Breast epithelium (tissue), 4 donors: ENCODE measurements at regions not wholly inside any gene's neighbourhood (a gene's known extent, or its start where the extent isn't known, plus 50 kb on each side); places are given as distances from the start of the nearest gene placed in this dataset.

Experiments
- DNase-seq, 2 donors: peaks; one replicate each; pipeline ENCODE4 v3.0.0-alpha.2; 2019; ENCODE audit warnings: low spot score in 2 of 2
- H3K27ac ChIP-seq, 2 donors: fragments of 200-600 bp; sonication (generic) in 1 of 2; one replicate each; pipeline ENCODE4 v1.5.1; 2016 to 2019; ENCODE audit warnings: mild to moderate bottlenecking in 1 of 2
- H3K27me3 ChIP-seq, 2 donors: fragments of 200-600 bp; sonication (generic) in 1 of 2; one replicate each; pipeline versions ENCODE4 v1.5.1 to v1.6.0; 2017 to 2019; ENCODE audit warnings: control low read depth in 1 of 2, mild to moderate bottlenecking in 1 of 2
- H3K36me3 ChIP-seq: fragments of 200-600 bp; one replicate; pipeline ENCODE4 v1.5.1; 2019
- H3K4me1 ChIP-seq, 2 donors: fragments of 200-600 bp; sonication (generic); one replicate each; pipeline ENCODE4 v1.5.1; 2016 to 2019; ENCODE audit warnings: control low read depth in 1 of 2
- H3K4me3 ChIP-seq, 3 donors: fragments of 200-600 bp; sonication (generic); 1 replicate in 2 of 3; 2 replicates in 1 of 3; pipeline ENCODE4 v1.5.1; 2016 to 2019; ENCODE audit warnings: mild to moderate bottlenecking in 3 of 3, moderate library complexity in 2 of 3
- H3K9me3 ChIP-seq, 2 donors: fragments of 200-600 bp; sonication (generic) in 1 of 2; one replicate each; pipeline ENCODE4 v1.5.1; 2016 to 2019; ENCODE audit warnings: control low read depth in 1 of 2
- POLR2A ChIP-seq: fragments of 450-650 bp; IDR thresholded peaks from one replicate; pipeline ENCODE4 v1.6.1; 2016; ENCODE audit warnings: antibody characterized with exemption, mild to moderate bottlenecking, moderate library complexity
- POLR2AphosphoS5 ChIP-seq, 3 donors: sonication (generic); formaldehyde crosslinking; IDR thresholded peaks; one replicate each; pipeline ENCODE4 v1.6.1; 2017; ENCODE audit warnings: antibody characterized with exemption in 3 of 3
- intact Hi-C: fragments of 100-400 bp; cut with DNase I; formaldehyde crosslinking; loops from one replicate; pipeline ENCODE4 v1.15.1; 2023; ENCODE audit warnings: low total_unique reads
- TF ChIP-seq, protein P1 (sequence below), 3 donors: fragments of 450-650 bp; IDR thresholded peaks; one replicate each; pipeline ENCODE4 v1.5.1; 2016 to 2017; ENCODE audit warnings: antibody characterized with exemption in 3 of 3, mild to moderate bottlenecking in 3 of 3, moderate library complexity in 3 of 3

- intact Hi-C loops: no loop called here
- H3K9me3 ChIP-seq: no peaks in the 10 kb centered on the region
- H3K27me3 ChIP-seq: no peaks in the 10 kb centered on the region
- H3K4me1 ChIP-seq: no peaks in the 10 kb centered on the region
- H3K36me3 ChIP-seq: no peaks in the 10 kb centered on the region
- H3K4me3 ChIP-seq: no peak overlapping the region
- no peak for DNase-seq
- no peak overlapping the region for H3K27ac ChIP-seq
- no peak for TF ChIP-seq POLR2AphosphoS5 (IDR thresholded peaks at IDR 0.05)
- TF ChIP-seq, protein P1, sequence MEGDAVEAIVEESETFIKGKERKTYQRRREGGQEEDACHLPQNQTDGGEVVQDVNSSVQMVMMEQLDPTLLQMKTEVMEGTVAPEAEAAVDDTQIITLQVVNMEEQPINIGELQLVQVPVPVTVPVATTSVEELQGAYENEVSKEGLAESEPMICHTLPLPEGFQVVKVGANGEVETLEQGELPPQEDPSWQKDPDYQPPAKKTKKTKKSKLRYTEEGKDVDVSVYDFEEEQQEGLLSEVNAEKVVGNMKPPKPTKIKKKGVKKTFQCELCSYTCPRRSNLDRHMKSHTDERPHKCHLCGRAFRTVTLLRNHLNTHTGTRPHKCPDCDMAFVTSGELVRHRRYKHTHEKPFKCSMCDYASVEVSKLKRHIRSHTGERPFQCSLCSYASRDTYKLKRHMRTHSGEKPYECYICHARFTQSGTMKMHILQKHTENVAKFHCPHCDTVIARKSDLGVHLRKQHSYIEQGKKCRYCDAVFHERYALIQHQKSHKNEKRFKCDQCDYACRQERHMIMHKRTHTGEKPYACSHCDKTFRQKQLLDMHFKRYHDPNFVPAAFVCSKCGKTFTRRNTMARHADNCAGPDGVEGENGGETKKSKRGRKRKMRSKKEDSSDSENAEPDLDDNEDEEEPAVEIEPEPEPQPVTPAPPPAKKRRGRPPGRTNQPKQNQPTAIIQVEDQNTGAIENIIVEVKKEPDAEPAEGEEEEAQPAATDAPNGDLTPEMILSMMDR (IDR thresholded peaks at IDR 0.05): no peak
- no peak for TF ChIP-seq POLR2A
Measured at GRCh38 chr3:165389064-165389463, 192.9 kb upstream of the SLITRK3 start.

DNA sequence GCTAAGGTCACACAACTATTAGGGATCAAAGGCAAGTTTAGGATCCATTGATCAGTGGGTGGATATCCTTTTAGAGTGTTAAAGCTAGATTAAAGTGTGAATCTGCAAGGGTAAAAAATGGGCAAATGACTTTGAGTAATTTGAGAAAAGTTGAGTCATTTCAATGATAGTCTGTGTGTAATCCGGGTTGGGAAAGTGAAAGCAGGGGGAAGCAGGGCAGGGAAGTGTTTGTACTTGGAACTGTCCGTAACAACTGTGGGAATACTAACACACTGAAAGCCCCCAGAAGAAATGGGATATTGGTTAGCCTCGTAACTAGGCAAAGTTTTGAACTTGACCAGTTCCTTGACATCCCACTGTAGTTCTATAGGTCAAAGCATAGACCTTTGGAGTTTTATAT lies 187.2 kb upstream of the SLITRK3 start:
- H3K27ac ChIP-seq: no peak overlapping the region
- TF ChIP-seq POLR2A: no peak
- H3K4me1 ChIP-seq: no peaks in the 10 kb centered on the region
- intact Hi-C loops: no loop called here
- no peaks in the 10 kb centered on the region for H3K36me3 ChIP-seq
- H3K9me3 ChIP-seq: no peaks in the 10 kb centered on the region
- H3K4me3 ChIP-seq: no peak overlapping the region
- no peaks in the 10 kb centered on the region for H3K27me3 ChIP-seq
- DNase-seq: no peak

DNA sequence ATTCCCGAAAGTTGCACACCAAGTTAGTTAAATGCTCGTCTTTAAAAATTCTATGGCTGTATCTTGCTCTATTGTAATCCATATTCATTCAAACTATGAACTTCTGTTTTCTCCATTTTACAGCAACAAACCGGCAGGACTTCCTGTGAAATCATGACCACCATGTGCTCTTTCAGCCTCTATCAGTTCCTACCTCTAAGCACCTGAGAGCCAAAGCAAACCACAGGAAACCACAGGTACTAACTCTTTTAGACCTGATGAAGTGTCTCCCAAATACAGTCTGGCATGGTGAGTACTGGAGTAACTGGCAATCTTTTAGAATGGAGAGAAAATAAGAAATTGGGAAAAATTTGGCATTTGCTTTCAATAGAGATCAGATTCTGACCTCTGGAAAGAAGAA lies 186.5 kb upstream of the SLITRK3 start:
- H3K36me3 ChIP-seq: no peaks in the 10 kb centered on the region
- TF ChIP-seq POLR2AphosphoS5 (IDR thresholded peaks at IDR 0.05): no peak
- TF ChIP-seq, protein P1 (IDR thresholded peaks at IDR 0.05): no peak
- TF ChIP-seq POLR2A: no peak
- H3K4me1 ChIP-seq: no peaks in the 10 kb centered on the region
- intact Hi-C loops: no loop called here
- H3K9me3 ChIP-seq: no peaks in the 10 kb centered on the region
- no peaks in the 10 kb centered on the region for H3K27me3 ChIP-seq
- no peak overlapping the region for H3K4me3 ChIP-seq
- H3K27ac ChIP-seq: no peak overlapping the region
- no peak for DNase-seq

DNA sequence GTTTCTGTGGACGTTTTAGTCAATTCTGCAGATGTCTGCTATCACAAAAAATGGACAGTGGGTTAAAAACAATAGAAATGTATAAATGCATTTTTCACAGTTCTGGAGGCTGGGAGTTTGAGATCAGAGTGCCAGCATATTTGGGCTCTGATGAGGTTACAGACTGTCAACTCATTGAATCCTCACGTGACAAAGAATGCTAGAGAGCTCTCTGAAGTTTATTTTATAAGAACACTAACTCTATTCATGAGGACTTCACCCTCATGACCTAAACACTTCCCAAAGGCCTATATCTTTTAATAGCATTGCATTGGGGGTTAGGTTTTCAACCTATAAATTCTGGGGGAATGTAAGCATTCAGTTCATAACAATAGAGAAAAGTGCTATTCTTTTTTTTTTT lies 182.6 kb upstream of the SLITRK3 start:
- TF ChIP-seq POLR2AphosphoS5 (IDR thresholded peaks at IDR 0.05) (no peak), POLR2A (no peak)
- TF ChIP-seq, protein P1 (IDR thresholded peaks at IDR 0.05): no peak
- H3K9me3 ChIP-seq: no peaks in the 10 kb centered on the region
- no peaks in the 10 kb centered on the region for H3K4me1 ChIP-seq
- no peaks in the 10 kb centered on the region for H3K27me3 ChIP-seq
- H3K36me3 ChIP-seq: no peaks in the 10 kb centered on the region
- no peak overlapping the region for H3K27ac ChIP-seq
- no peak for DNase-seq
- no peak overlapping the region for H3K4me3 ChIP-seq
- intact Hi-C loops: loop anchor here (10.0 kb wide), 1 partner anchor 826 kb away; no protein-coding TSS in a partner anchor

GRCh38 chr3:165359005-165359404 lies 162.8 kb upstream of the SLITRK3 start:
- Histone ChIP-seq H3K27ac (no peak overlapping the region), H3K27me3 (no peaks in the 10 kb centered on the region), H3K36me3 (no peaks in the 10 kb centered on the region), H3K4me3 (no peak overlapping the region), H3K9me3 (no peaks in the 10 kb centered on the region), H3K4me1 (no peaks in the 10 kb centered on the region)
- no peak for DNase-seq
- intact Hi-C loops: no loop called here
- TF ChIP-seq POLR2A (no peak), POLR2AphosphoS5 (IDR thresholded peaks at IDR 0.05) (no peak)
- TF ChIP-seq, protein P1 (IDR thresholded peaks at IDR 0.05): no peak

DNA sequence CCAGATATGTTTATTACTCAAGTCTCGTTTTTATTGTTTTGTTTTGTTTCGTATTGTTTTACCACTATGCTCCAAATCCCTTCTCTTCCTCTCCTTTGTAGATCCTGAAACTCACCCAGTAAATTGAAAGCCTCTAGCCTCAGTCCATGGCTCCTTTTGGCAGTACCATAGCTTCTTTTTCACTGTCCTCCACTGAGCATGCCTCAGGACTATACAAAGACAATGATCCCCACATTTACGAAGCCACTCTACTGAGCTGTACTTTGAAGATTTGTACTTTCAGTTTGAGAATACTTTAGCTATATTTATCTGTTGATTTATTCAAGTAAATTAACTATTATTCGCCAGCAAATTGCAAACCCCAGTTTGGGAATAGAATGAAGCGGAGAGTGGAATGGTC lies 159.1 kb upstream of the SLITRK3 start:
- H3K4me1 ChIP-seq: no peaks in the 10 kb centered on the region
- intact Hi-C loops: no loop called here
- TF ChIP-seq, protein P1 (IDR thresholded peaks at IDR 0.05): no peak
- TF ChIP-seq POLR2AphosphoS5 (IDR thresholded peaks at IDR 0.05): no peak
- TF ChIP-seq POLR2A: no peak
- H3K36me3 ChIP-seq: no peaks in the 10 kb centered on the region
- DNase-seq: no peak
- H3K9me3 ChIP-seq: no peaks in the 10 kb centered on the region
- H3K27ac ChIP-seq: no peak overlapping the region
- H3K4me3 ChIP-seq: no peak overlapping the region
- no peaks in the 10 kb centered on the region for H3K27me3 ChIP-seq
